NCI-H524 (cell line): ENCODE measurements at regions not wholly inside any gene's neighbourhood (a gene's known extent, or its start where the extent isn't known, plus 50 kb on each side); places are given as distances from the start of the nearest gene placed in this dataset.

ENCODE experiments used
- DNase-seq, 2 experiments: peaks; one replicate each; lab custom pipeline; 2025; lab: John Stamatoyannopoulos, UW

DNA sequence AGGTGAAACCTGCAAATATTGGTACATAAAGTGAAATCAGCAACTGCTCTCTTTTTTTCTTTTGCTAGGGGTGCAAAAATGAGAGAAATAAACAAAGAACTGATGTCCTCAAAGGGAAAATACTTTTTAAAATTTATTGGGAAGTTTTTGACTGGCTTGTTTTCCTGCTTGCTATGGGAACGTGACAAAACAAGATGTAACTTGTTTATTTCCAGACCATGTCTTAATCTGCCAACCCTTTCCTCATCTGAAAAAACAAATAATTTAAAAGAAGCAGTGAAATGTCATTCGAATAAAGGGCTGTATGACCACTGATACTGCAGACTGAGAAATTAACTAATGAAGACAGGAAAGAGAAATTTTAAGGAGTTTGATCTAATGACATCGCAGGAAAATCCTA, 221.9 kb downstream of the CBLN4 start:
- no peak for DNase-seq

DNA sequence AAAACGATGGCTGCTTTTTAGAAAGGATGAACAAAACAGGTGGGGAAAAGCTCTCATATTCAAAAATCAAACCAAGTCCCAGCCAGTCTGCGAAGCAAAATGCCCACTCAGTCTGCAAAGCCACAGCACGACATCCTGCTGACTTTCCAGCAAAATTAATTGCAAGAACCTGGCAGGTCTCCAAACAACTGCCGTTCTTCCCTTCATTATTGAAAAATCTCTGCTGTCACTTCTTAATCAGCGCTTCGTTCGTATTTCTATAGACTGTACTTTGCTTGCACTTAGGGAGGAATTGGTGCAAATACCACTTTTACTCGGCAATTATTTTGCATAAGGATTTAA, 222.4 kb downstream of the CBLN4 start:
- DNase-seq = no peak

DNA sequence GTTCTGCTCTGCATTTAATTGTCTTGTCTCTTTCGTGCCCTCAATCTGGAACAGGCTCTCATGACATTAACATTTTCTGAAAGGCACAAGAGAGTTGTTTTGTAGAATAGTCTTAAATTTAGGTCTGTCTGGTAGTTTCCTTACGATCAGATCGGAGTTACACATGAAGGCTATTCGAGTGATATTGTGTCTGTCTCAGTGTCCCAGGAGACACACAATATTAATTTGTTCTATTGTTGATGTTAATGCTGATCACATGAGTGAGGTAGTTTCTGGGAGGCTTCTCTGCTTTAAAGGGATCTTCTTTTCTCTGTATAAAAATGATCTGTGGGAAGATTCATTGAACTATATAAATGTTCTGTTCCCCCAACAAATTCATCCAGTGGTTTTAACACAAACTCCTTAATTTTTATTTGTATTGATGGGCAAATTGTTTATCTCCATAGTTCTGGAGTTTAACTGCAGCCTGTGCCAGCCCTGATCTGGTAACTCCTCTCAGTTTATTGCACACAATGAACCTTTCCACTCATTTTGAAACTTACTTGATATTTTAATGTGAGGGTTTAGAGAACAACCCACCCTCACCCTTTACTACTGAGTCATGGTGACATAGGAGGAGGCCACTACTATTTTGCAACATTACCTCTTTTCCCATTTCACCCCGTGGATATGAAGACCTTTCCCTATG, 223.0 kb downstream of the CBLN4 start:
- DNase-seq = no peak

DNA sequence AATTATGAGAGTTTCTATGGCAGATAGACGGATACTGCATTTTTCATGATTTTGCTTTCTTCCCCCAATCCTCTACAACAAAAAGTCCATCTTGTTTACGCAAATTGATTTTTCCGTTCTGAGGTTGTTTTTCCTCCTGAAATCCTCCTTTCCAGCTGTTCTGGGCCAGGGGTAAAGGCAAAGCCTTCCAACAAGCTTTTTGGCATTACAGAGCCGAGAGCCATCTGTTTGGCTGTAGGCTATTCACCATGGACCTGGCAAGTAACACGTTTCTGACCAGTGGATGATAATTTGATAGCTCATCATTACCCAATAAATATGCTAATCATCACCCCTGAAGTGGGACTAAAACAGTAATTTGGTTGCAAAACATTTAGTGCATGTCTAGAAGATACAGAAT, 226.5 kb downstream of the CBLN4 start:
- no peak for DNase-seq

- no peak for DNase-seq
These were observed 227.7 kb downstream of the CBLN4 start for GRCh38 chr20:55777641-55778040.

DNA sequence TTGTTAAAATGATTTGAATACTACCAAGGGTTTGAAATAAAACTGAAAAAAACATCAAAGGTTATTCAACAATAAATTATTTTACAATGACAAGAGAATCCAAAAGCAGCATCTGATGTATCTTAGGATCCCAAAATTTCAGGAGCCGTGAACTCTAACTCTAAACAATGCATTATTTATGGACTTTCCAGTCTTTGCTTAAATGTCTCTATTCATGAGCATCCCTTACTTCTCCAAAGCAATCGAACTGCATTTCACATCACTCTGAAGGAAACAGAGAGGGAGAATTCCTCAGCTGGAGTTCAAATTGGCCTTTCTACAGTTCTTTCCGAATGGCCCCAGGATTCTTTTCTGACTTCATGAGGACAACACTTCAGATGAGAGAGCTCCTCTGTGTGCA, 229.1 kb downstream of the CBLN4 start:
- no peak for DNase-seq

DNA sequence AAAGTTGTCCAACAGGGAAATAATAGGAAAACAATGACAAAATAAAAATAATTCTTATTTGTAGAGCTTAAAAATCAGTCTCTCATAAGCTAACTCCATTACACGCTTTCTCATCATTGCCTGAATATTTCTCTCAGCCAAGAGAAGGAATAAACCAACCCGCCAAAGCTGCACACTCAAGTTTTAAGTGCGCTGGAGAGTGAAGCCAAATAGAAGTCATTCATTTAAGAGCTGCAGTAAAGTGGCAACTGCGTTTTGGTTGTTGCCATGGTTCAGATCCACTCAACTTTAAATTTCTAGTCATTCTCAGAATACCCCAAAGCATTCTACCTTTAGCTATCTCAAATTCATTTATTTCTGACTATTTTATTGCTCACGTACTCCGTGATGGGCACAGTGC, 230.7 kb downstream of the CBLN4 start:
- no peak for DNase-seq

GRCh38 chr20:55761797-55762196, 243.5 kb downstream of the CBLN4 start:
- no peak for DNase-seq

DNA sequence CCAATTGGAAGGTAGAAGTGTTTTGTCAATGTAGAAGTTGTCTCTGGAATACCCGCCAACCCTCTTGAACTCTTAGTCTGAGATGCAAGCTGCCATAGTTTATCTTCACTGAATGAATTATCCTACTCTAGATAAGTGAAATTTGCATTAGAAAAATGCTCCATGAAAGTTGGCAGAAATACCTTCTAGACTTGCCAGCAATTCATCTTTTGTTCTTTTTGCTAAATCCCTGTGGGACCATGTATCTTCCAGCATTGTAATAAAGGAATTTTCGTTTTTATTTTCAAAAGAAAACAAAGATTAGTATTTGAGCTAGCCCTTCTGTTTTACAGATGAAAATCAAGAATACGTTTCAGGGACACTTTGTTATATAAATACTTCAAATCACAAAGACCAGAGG, 244.2 kb downstream of the CBLN4 start:
- no peak for DNase-seq

GRCh38 chr20:55760586-55760985, 244.7 kb downstream of the CBLN4 start:
- no peak for DNase-seq

DNA sequence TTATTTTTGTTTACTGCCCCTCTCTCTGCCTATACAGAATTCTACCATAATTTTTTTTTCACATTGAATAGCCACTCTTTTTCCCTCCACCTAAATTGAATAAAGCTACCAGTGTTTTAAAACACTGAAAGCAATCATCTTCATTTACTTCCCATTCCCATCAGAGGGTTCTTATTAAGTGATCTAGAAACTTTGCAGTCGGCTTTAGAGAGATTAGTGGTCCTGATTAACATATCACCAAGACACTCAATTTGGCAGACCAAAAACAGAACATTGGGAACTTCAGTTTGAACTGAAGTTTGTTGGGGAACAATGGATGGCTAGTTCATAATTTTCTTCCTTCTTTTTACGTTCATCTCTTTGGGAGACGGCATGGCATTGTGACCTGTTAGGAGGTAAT, 249.5 kb downstream of the CBLN4 start:
- DNase-seq = no peak

DNA sequence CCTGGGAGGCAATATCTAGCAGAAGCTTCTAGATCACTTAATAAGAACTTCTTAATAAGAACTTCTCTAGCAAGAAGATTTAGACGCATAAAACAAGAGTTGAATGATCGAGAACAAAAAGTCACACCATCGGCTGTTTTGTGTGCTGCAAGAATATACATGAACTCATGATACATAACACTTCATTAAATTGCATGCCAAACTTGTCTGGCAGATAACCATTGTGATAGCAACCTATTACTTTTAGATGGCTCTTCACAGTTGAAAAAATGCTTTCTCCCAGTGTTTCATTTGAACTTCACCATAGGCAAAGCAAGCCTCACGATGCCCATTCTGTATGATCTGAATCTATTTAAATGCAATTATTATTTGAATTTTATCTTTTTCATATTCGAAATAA, 249.9 kb downstream of the CBLN4 start:
- no peak for DNase-seq

DNA sequence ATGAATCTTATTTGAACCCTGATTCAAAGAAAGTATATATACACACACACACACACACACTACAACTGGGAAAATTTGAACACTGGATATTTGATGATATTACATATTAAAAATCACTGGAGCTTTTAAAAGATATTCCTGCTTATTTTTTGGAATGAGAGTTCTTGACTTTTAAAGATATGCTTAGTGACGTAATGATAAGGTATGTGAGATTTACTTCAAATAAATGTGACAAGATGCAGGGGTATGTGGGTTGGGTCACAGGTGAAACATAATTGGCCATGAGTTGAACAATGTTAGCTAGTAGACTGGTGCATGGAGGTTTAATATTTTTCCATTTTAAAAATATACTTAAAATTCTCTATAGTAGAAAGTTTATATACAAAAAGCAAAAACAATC, 258.6 kb downstream of the CBLN4 start:
- no peak for DNase-seq

- DNase-seq = no peak
These were observed 259.5 kb downstream of the CBLN4 start for GRCh38 chr20:55745840-55746239.

- no peak for DNase-seq
These were observed 260.4 kb downstream of the CBLN4 start for GRCh38 chr20:55744896-55745295.

DNA sequence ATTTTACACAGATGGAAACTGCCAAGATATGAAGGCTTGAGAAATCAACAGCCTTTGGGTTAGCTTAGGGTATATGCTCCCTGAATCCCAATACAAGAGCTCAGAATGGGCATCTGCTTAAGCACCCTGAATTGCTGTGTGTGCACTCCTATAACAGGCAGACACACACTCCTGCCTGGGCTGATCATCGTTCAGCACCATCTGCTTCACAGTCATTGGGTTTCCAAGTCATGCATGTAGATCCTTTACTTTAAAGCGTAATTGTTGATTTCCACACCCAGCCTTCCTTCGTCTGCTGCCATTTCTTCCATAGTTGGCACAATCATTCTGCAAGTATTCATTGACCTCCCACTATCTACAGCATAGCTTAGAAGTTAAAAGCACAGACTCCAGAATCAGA, 263.5 kb downstream of the CBLN4 start:
- no peak for DNase-seq

GRCh38 chr20:55740076-55740475, 265.2 kb downstream of the CBLN4 start:
- DNase-seq = no peak

DNA sequence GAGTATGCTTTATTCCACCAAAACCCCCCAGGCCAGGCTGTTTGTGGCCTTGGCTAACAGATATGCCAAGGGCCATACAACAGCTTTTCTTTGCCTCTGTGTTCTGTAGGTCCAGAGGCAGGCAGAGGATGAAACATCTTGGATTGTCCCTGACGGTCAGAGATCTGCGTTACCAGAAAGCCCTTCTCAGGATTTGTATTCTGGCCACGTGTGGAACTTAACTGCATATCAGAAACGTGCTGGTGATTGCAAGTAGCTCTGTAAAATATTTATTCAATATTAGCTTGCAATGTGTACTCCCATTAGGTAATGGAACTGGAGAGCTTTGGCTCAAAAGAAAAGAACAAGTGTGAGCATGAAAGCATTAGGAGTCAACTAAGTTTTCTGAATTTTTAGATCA, 275.0 kb downstream of the CBLN4 start:
- no peak for DNase-seq

DNA sequence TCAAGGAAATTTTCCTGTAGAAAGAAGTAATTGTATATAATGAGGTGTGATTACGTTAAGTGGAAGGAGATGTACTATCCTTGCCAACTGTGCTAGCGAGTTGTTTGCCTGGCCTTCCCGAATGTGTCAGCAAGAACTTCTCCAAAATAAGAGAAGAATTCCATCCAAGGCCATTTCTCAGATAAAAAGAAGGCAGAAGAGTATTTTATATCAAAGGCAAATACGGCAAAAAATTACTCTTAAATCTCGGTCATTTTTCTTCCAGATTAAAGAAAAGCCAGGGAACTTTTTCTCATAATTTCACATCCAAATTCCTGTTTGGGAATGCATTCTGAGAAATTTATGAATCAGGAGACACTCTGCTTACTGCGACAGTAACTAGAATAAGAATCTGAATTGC, 290.6 kb downstream of the CBLN4 start:
- DNase-seq = no peak

GRCh38 chr20:55714082-55714481, 291.2 kb downstream of the CBLN4 start:
- DNase-seq = no peak

- no peak for DNase-seq
These were observed 300.9 kb downstream of the CBLN4 start for GRCh38 chr20:55704458-55704857.

DNA sequence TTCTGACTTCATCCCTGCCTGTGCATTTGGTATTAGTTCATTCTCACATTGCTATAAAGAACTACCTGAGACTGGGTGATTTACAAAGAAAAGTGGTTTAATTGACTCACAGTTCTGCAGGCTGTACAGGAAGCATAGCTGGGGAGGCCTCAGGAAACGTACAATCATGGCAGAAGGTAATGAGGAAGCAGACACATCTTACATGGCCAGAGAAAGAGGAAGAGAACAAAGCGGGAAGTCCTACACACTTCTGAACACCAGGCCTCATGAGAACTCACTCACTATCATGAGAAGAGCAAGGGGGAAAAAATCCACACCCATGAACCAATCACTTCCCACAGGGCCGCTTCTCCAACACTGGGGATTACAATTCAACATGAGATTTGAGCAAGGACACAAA, 303.9 kb downstream of the CBLN4 start:
- no peak for DNase-seq

DNA sequence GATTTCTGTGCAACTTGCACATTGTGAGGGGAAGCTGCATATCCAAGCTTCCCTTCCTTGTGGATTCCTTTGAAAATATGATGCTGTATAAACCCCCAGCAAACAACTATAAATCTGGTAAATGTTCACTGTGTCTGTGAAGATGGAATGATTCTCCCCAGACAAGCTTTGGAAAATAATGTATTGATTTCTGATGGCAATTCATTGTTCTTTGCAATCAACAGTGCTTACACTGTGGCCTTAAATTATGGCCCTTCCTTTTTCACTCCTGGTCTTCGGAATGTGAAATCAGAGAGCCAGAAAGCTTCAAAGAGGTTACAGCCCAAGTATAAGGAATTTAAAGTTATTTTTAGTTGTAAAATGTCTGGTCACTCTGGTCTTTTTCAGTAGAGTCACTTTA, 308.8 kb downstream of the CBLN4 start:
- no peak for DNase-seq

DNA sequence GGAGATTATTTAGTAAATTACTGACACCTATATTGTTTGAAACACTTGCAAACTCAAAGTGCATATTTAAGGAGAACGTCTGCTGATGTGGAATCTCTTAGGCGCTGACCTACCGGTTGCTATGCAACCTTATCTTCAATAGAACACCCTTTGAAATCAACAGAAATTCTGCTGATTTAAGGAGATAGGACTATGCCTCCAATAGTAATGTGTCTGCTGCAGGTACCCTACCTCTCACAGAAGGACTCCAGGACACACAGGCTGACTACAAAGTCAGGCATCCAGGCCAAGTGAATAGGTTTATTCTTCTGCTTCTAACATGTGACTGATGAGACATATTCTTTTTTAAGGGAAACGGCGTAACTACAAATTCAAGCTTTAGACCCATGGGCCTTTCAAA, 311.7 kb downstream of the CBLN4 start:
- no peak for DNase-seq

DNA sequence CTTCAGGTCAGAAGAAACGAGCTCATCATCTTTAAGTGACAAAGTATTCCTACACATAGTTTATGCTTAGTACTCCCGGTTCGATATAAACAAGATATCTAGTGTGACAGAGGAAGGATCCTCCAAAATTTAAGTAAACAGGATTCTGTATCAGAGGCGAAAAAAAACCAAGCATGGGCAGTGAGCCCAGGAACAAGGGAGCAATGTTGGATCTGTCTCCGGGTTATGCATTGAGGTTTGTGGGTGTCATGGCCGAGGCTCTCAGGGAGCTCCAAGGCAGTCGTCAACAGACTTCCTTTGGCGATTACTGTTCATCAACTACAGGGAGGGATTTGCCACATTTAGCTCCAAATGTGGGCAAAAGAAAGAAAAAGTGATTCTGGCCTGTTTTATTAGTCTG, 319.5 kb downstream of the CBLN4 start:
- no peak for DNase-seq
